K562 (cell line): ENCODE measurements at regions not wholly inside any gene's neighbourhood (a gene's known extent, or its start where the extent isn't known, plus 50 kb on each side); places are given as distances from the start of the nearest gene placed in this dataset.

Experiments
- ATAC-seq: fragments of 200-7000 bp; cut with Tn5 transposase; 3 replicates; pipeline ENCODE4 v1.9.1; 2020; ENCODE audit warnings: moderate library complexity
- BruUV-seq: library from RNA; stranded (reverse); fragments of 400-500 nt; replicated peaks from 2 replicates; lab custom pipeline; 2021; lab: Mats Ljungman, UMichigan
- CTCF ChIA-PET: fragments of 300-600 bp; formaldehyde crosslinking; extraction: SDS; loops from one replicate; lab custom pipeline; 2021; ENCODE audit warnings: low intra/inter-chr PET ratio; lab: Yijun Ruan, JAX
- POLR2A ChIA-PET: fragments of 300-600, 350-650 bp; sonication (Branson Sonifier 250); formaldehyde crosslinking; extraction: SDS; loops from one replicate; lab custom pipeline; 2021; ENCODE audit warnings: antibody characterized with exemption, inconsistent platforms; lab: Yijun Ruan, JAX
- DNase-seq, 4 experiments: peaks; one replicate each; pipeline versions ENCODE4 v3.0.0 to v3.0.0-alpha.2; 2011 to 2018; ENCODE audit warnings: low spot score in 3 of 4, mixed read lengths in 3 of 4; ENCODE audit errors: extremely low read depth in 1 of 4
- FAIRE-seq: peaks from 2 replicates; lab custom pipeline; 2011; peaks lifted over from hg19 to GRCh38; lab: Jason Lieb, UNC
- H2AFZ ChIP-seq: 2 replicates; pipeline ENCODE4 v1.6.0; 2011; ENCODE audit warnings: low read depth, low read length, control low read depth, inconsistent platforms
- H3K27ac ChIP-seq: fragments of 200-600 bp; 3 replicates; pipeline ENCODE4 v1.8.0; 2011; ENCODE audit warnings: low read depth, mild to moderate bottlenecking, control low read depth, inconsistent platforms, low read length, moderate library complexity, mixed read lengths; ENCODE audit errors: extremely low read depth
- H3K27me3 ChIP-seq, 2 experiments: fragments of 300-600 bp in 1 of 2; 2 replicates in 1 of 2; 3 replicates in 1 of 2; pipeline versions ENCODE4 v1.6.0 to v1.8.0; 2011; ENCODE audit warnings: inconsistent platforms in 2 of 2, low read length in 2 of 2, mild to moderate bottlenecking in 1 of 2, mixed read lengths in 1 of 2, moderate library complexity in 1 of 2; ENCODE audit not compliant: control insufficient read depth in 2 of 2, insufficient read depth in 2 of 2
- H3K36me3 ChIP-seq: fragments of 300-600 bp; 3 replicates; pipeline ENCODE4 v1.8.0; 2011; ENCODE audit warnings: mild to moderate bottlenecking, low read length, inconsistent platforms; ENCODE audit not compliant: control insufficient read depth, insufficient read depth
- H3K4me1 ChIP-seq, 2 experiments: fragments of 200-600 bp in 1 of 2; replicated peaks in 1 of 2; 2 replicates in 1 of 2; 3 replicates in 1 of 2; pipeline versions ENCODE4 v1.5.1 to v1.8.0; 2011; ENCODE audit warnings: inconsistent platforms in 2 of 2, low read length in 2 of 2, mild to moderate bottlenecking in 1 of 2, mixed read lengths in 1 of 2, moderate library complexity in 1 of 2; ENCODE audit not compliant: control insufficient read depth in 2 of 2, insufficient read depth in 2 of 2
- H3K4me2 ChIP-seq: 2 replicates; pipeline ENCODE4 v1.6.1; 2011; ENCODE audit warnings: low read length, control low read depth, inconsistent platforms, mixed read lengths; ENCODE audit not compliant: insufficient read depth
- H3K4me3 ChIP-seq: fragments of 200-600 bp; sonication (generic), shearing (Covaris generic); 2 replicates; pipeline ENCODE4 v1.5.1; 2016; ENCODE audit warnings: control low read depth, inconsistent platforms
- H3K79me2 ChIP-seq: fragments of 200-600 bp; 3 replicates; pipeline ENCODE4 v1.8.0; 2011; ENCODE audit warnings: low read length, inconsistent platforms; ENCODE audit not compliant: control insufficient read depth, insufficient read depth
- H3K9ac ChIP-seq, 2 experiments: 2 replicates each; pipeline versions ENCODE4 v1.6.0 to v1.6.1; 2011; ENCODE audit warnings: low read depth in 2 of 2, low read length in 2 of 2, control low read depth in 1 of 2, inconsistent platforms in 1 of 2, mild to moderate bottlenecking in 1 of 2, mixed read lengths in 1 of 2; ENCODE audit not compliant: insufficient read depth in 1 of 2
- H3K9me1 ChIP-seq: one replicate; pipeline ENCODE4 v1.6.0; 2011; ENCODE audit warnings: inconsistent platforms, mild to moderate bottlenecking, low read length, moderate library complexity; ENCODE audit not compliant: control insufficient read depth, insufficient read depth
- H3K9me3 ChIP-seq: replicated peaks from 2 replicates; pipeline ENCODE4 v1.5.1; 2011; ENCODE audit warnings: low read depth, low read length, inconsistent platforms; ENCODE audit not compliant: control insufficient read depth, insufficient read depth
- H4K20me1 ChIP-seq: replicated peaks from 2 replicates; pipeline ENCODE4 v1.6.1; 2011; ENCODE audit warnings: low read length, inconsistent platforms, mixed read lengths; ENCODE audit not compliant: control insufficient read depth, insufficient read depth
- ATF4 ChIP-seq: fragments of 450-650 bp; formaldehyde crosslinking; IDR thresholded peaks from 2 replicates; pipeline ENCODE4 v1.4.0; 2022; ENCODE audit warnings: mild to moderate bottlenecking, moderate library complexity
- BRD9 ChIP-seq: fragments of 450-650 bp; IDR thresholded peaks from 2 replicates; pipeline ENCODE4 v1.6.1; 2018; ENCODE audit warnings: low read depth; ENCODE audit not compliant: partially characterized antibody
- CBX3 ChIP-seq, 2 experiments: IDR thresholded peaks; 1 replicate in 1 of 2; 2 replicates in 1 of 2; pipeline ENCODE4 v1.6.1; 2012; ENCODE audit warnings: inconsistent platforms in 2 of 2, low read length in 2 of 2, borderline replicate concordance in 1 of 2, control low read depth in 1 of 2
- ETV5 ChIP-seq: sonication (generic); formaldehyde crosslinking; IDR thresholded peaks from 2 replicates; pipeline ENCODE4 v1.4.0; 2020; ENCODE audit warnings: low read depth, mild to moderate bottlenecking, missing genetic modification reagents
- GATAD2B ChIP-seq: fragments of 450-650 bp; IDR thresholded peaks from 2 replicates; pipeline ENCODE4 v1.6.1; 2017; ENCODE audit warnings: mild to moderate bottlenecking, borderline replicate concordance
- GTF3C2 ChIP-seq: IDR thresholded peaks from 3 replicates; pipeline ENCODE4 v1.6.1; 2011; ENCODE audit warnings: borderline replicate concordance, mild to moderate bottlenecking, moderate library complexity; ENCODE audit not compliant: insufficient read length; ENCODE audit errors: extremely low read depth
- MAFK ChIP-seq: IDR thresholded peaks from 2 replicates; pipeline ENCODE4 v1.6.1; 2011; ENCODE audit warnings: low read length, improper control_type of control experiment
- POLR2AphosphoS5 ChIP-seq: IDR thresholded peaks from 2 replicates; pipeline ENCODE4 v1.6.1; 2011; ENCODE audit warnings: mild to moderate bottlenecking, low read depth, low read length, moderate library complexity; ENCODE audit not compliant: control insufficient read depth, insufficient read depth
- SMARCA4 ChIP-seq: fragments of 450-650 bp; IDR thresholded peaks from 2 replicates; pipeline ENCODE4 v1.6.1; 2016
- ZFP30 ChIP-seq: fragments of 250-450 bp; sonication (Bioruptor Pico); IDR thresholded peaks from 2 replicates; pipeline ENCODE4 v1.8.0; 2022; ENCODE audit warnings: moderate library complexity, mild to moderate bottlenecking, inconsistent platforms, borderline replicate concordance
- ZKSCAN8 ChIP-seq: fragments of 200-800 bp; sonication (Bioruptor generic); IDR thresholded peaks from 2 replicates; pipeline ENCODE4 v1.6.1; 2016; ENCODE audit warnings: missing genetic modification characterization, missing compliant biosample characterization
- ZNF124 ChIP-seq: sonication (generic); formaldehyde crosslinking; IDR thresholded peaks from 2 replicates; pipeline ENCODE4 v1.8.1; 2022; ENCODE audit warnings: missing genetic modification reagents
- ZNF707 ChIP-seq: fragments of 250-450 bp; sonication (Bioruptor Pico); conservative IDR thresholded peaks from 2 replicates; pipeline ENCODE4 v1.8.0; 2022; ENCODE audit warnings: inconsistent platforms, mild to moderate bottlenecking, moderate library complexity
- WGBS: fragments of 100-300 bp; shearing (Covaris generic); methylation state at CpG from one replicate; pipeline ENCODE4 v1.1.6; 2016; ENCODE audit warnings: low coverage, mixed read lengths; ENCODE audit not compliant: insufficient coverage; ENCODE audit errors: missing lambda C conversion rate; 5-methylcytosine and 5-hydroxymethylcytosine counted together
- in situ Hi-C: fragments of 300-500 bp; cut with MboI; formaldehyde crosslinking; loops from 4 replicates; pipeline ENCODE4 v1.15.0; 2018; ENCODE audit warnings: inconsistent platforms, mixed read lengths
- intact Hi-C: fragments of 100-400 bp; cut with micrococcal nuclease; formaldehyde crosslinking; loops from 2 replicates; pipeline ENCODE4 v1.14.2; 2022
- TF ChIP-seq, protein P1 (sequence below), 2 experiments: fragments of 150-350 bp in 1 of 2; IDR thresholded peaks; 2 replicates each; pipeline ENCODE4 v1.6.1; 2012 to 2016; ENCODE audit warnings: low read depth in 2 of 2, low read length in 2 of 2, mild to moderate bottlenecking in 1 of 2, moderate library complexity in 1 of 2

GRCh38 chr15:39517122-39517855 lies 63.6 kb upstream of the THBS1 start:
- Histone ChIP-seq H3K9me3 (peaks cover 6% of the 10 kb centered on the region), H3K79me2 (no peaks in the 10 kb centered on the region), H3K4me2 (peak overlapping the region; percentile 65), H3K4me3 (no peak overlapping the region), H3K4me1 (peaks cover 0 to 22% of the 10 kb centered on the region in 2 experiments; a peak in 4 of 5 replicates), H3K27ac (peak overlapping the region; percentile 71), H3K27me3 (no peaks in the 10 kb centered on the region), H2AFZ (peak overlapping the region; percentile 74), H4K20me1 (no peaks in the 10 kb centered on the region), H3K9ac (peak overlapping the region in 1 of 2 experiments; percentile 30; a peak in 1 of 4 replicates), H3K9me1 (no peaks in the 10 kb centered on the region), H3K36me3 (no peaks in the 10 kb centered on the region)
- ChIA-PET CTCF (no interaction called here), POLR2A (interaction anchor here (1.5 kb wide), 1 partner anchor 15 kb away, joined by 5 read pairs; no protein-coding TSS in a partner anchor)
- in situ Hi-C loops: no loop called here
- intact Hi-C loops: loop anchor here (10.0 kb wide), 1 partner anchor 62 kb away; no protein-coding TSS in a partner anchor
- ATAC-seq: peak; percentile 95
- no TSS peak for BruUV-seq
- FAIRE-seq: peak; percentile 97
- DNase-seq: peak; percentile 68 to 88 (median 75)
- 0% methylated on average over 6 of the region's 6 CpGs for WGBS
- TF ChIP-seq CBX3 (IDR thresholded peaks at IDR 0.05; ENCODE audit: borderline replicate concordance in 1 of 2, low read length in 2 of 2): 0 out of 3 replicates have a peak, but pooled peaks of 1 of the 2 experiments have one; percentile 59
- TF ChIP-seq GATAD2B: peak; percentile 40; the same call in 1 of the 2 replicates
- no peak for TF ChIP-seq ZNF124 (CRISPR knock-in tag)
- no peak for TF ChIP-seq ATF4 (CRISPR knock-in tag)
- TF ChIP-seq BRD9: peak; percentile 66
- TF ChIP-seq POLR2AphosphoS5: peak; percentile 75
- TF ChIP-seq, protein P1, sequence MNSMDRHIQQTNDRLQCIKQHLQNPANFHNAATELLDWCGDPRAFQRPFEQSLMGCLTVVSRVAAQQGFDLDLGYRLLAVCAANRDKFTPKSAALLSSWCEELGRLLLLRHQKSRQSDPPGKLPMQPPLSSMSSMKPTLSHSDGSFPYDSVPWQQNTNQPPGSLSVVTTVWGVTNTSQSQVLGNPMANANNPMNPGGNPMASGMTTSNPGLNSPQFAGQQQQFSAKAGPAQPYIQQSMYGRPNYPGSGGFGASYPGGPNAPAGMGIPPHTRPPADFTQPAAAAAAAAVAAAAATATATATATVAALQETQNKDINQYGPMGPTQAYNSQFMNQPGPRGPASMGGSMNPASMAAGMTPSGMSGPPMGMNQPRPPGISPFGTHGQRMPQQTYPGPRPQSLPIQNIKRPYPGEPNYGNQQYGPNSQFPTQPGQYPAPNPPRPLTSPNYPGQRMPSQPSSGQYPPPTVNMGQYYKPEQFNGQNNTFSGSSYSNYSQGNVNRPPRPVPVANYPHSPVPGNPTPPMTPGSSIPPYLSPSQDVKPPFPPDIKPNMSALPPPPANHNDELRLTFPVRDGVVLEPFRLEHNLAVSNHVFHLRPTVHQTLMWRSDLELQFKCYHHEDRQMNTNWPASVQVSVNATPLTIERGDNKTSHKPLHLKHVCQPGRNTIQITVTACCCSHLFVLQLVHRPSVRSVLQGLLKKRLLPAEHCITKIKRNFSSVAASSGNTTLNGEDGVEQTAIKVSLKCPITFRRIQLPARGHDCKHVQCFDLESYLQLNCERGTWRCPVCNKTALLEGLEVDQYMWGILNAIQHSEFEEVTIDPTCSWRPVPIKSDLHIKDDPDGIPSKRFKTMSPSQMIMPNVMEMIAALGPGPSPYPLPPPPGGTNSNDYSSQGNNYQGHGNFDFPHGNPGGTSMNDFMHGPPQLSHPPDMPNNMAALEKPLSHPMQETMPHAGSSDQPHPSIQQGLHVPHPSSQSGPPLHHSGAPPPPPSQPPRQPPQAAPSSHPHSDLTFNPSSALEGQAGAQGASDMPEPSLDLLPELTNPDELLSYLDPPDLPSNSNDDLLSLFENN (IDR thresholded peaks at IDR 0.05; ENCODE audit: low read depth in 2 of 2, low read length in 2 of 2): 0 out of 4 replicates have a peak, but pooled peaks of 1 of the 2 experiments have one; percentile 39
- TF ChIP-seq SMARCA4: peak; percentile 92
- no peak for TF ChIP-seq GTF3C2
- TF ChIP-seq ZFP30 (CRISPR knock-in tag): no peak
- TF ChIP-seq ETV5 (CRISPR knock-in tag): no peak
- no peak for TF ChIP-seq ZNF707
- peak; percentile 40; the same call in 1 of the 2 replicates for TF ChIP-seq ZKSCAN8
- no peak for TF ChIP-seq MAFK
